ENCODE measurements at regions not wholly inside any gene's neighbourhood (a gene's known extent, or its start where the extent isn't known, plus 50 kb on each side); places are given as distances from the start of the nearest gene placed in this dataset.

GRCh38 chr3:25053360-25053759, 374.7 kb upstream of the RARB start:
- no peak for TF ChIP-seq PBX3 (IDR thresholded peaks at IDR 0.05; ENCODE audit: insufficient replicate concordance, low read depth, low read length)
- in situ Hi-C loops (cut with MboI) (no loop called here), intact Hi-C loops (cut with micrococcal nuclease; ENCODE audit: unreplicated experiment) (no loop called here)
- Histone ChIP-seq H3K4me1 (ENCODE audit: control insufficient read depth, insufficient read depth, low read length) (no peaks in the 10 kb centered on the region), H3K9me3 (replicated peaks; ENCODE audit: control insufficient read depth, insufficient read depth, low read length) (no peaks in the 10 kb centered on the region), H3K36me3 (ENCODE audit: control insufficient read depth in 2 of 2, insufficient read depth in 2 of 2, low read length in 1 of 2) (no peaks in the 10 kb centered on the region), H2AFZ (ENCODE audit: control insufficient read depth, low read depth, low read length) (no peak overlapping the region), H3K27ac (ENCODE audit: control insufficient read depth, insufficient read depth) (no peak overlapping the region), H4K20me1 (ENCODE audit: control insufficient read depth, insufficient read depth) (no peaks in the 10 kb centered on the region), H3K4me2 (ENCODE audit: control insufficient read depth, insufficient read depth) (no peak overlapping the region), H3K4me3 (no peak overlapping the region), H3K27me3 (replicated peaks in 1 of 2; ENCODE audit: control insufficient read depth in 2 of 2, insufficient read depth in 2 of 2, low read length in 1 of 2) (no peaks in the 10 kb centered on the region), H3K9ac (ENCODE audit: control insufficient read depth, insufficient read depth, low read length) (no peak overlapping the region), H3K79me2 (ENCODE audit: control insufficient read depth, insufficient read depth, low read length) (no peaks in the 10 kb centered on the region)
- 31% methylated on average over 3 of the region's 3 CpGs for WGBS (ENCODE audit: insufficient coverage, insufficient replicate concordance, low lambda C conversion rate, missing lambda C conversion rate)
- ChIA-PET SMC1A (ENCODE audit: uncharacterized antibody, unreplicated experiment) (no interaction called here), CTCF (no interaction called here), RAD21 (ENCODE audit: unreplicated experiment) (no interaction called here), POLR2A (no interaction called here)
- no peak for ATAC-seq
- FAIRE-seq = no peak
- no TSS peak for BruUV-seq (replicated peaks)
- no peak for DNase-seq (ENCODE audit: low read depth, low spot score)

GRCh38 chr3:25056036-25056755, 371.9 kb upstream of the RARB start:
- ChIA-PET SMC1A (ENCODE audit: uncharacterized antibody, unreplicated experiment) (no interaction called here), RAD21 (ENCODE audit: unreplicated experiment) (no interaction called here), POLR2A (no interaction called here), CTCF (interaction anchor here (2.7 kb wide), 1 partner anchor 23 kb away, joined by 11 read pairs; no protein-coding TSS in a partner anchor)
- Histone ChIP-seq H3K9ac (ENCODE audit: control insufficient read depth, insufficient read depth, low read length) (no peak overlapping the region), H3K36me3 (ENCODE audit: control insufficient read depth in 2 of 2, insufficient read depth in 2 of 2, low read length in 1 of 2) (no peaks in the 10 kb centered on the region), H3K4me1 (ENCODE audit: control insufficient read depth, insufficient read depth, low read length) (no peaks in the 10 kb centered on the region), H3K27ac (ENCODE audit: control insufficient read depth, insufficient read depth) (no peak overlapping the region), H4K20me1 (ENCODE audit: control insufficient read depth, insufficient read depth) (no peaks in the 10 kb centered on the region), H2AFZ (ENCODE audit: control insufficient read depth, low read depth, low read length) (no peak overlapping the region), H3K4me3 (no peak overlapping the region), H3K27me3 (replicated peaks in 1 of 2; ENCODE audit: control insufficient read depth in 2 of 2, insufficient read depth in 2 of 2, low read length in 1 of 2) (no peaks in the 10 kb centered on the region), H3K4me2 (ENCODE audit: control insufficient read depth, insufficient read depth) (no peak overlapping the region), H3K9me3 (replicated peaks; ENCODE audit: control insufficient read depth, insufficient read depth, low read length) (no peaks in the 10 kb centered on the region), H3K79me2 (ENCODE audit: control insufficient read depth, insufficient read depth, low read length) (no peaks in the 10 kb centered on the region)
- FAIRE-seq = no peak
- DNase-seq (ENCODE audit: low read depth, low spot score) = no peak
- intact Hi-C loops (cut with micrococcal nuclease; ENCODE audit: unreplicated experiment) = no loop called here
- ATAC-seq = no peak
- in situ Hi-C loops (cut with MboI) = no loop called here
- no TSS peak for BruUV-seq (replicated peaks)
- WGBS (ENCODE audit: insufficient coverage, insufficient replicate concordance, low lambda C conversion rate, missing lambda C conversion rate) = 33% methylated on average over 1 of the region's 1 CpG
- TF ChIP-seq POU2F2 (IDR thresholded peaks at IDR 0.05; ENCODE audit: borderline replicate concordance, low read depth, low read length) (no peak), BCLAF1 (IDR thresholded peaks at IDR 0.05) (no peak), SIX5 (IDR thresholded peaks at IDR 0.05; ENCODE audit: low read depth, low read length, severe bottlenecking) (no peak), ZZZ3 (IDR thresholded peaks at IDR 0.05; ENCODE audit: control insufficient read depth, insufficient read length, low read depth) (no peak), ZBTB4 (CRISPR knock-in tag; IDR thresholded peaks at IDR 0.05) (no peak), ZSCAN29 (IDR thresholded peaks at IDR 0.05) (no peak), RUNX3 (IDR thresholded peaks at IDR 0.05; ENCODE audit: low read length) (no peak), CBX3 (IDR thresholded peaks at IDR 0.05; ENCODE audit: borderline replicate concordance, low read depth) (no peak), ZNF217 (IDR thresholded peaks at IDR 0.05) (no peak)

Data from GM12878 (cell line).